ENCODE measurements at regions not wholly inside any gene's neighbourhood (a gene's known extent, or its start where the extent isn't known, plus 50 kb on each side); places are given as distances from the start of the nearest gene placed in this dataset.
"Not testable (repeated sequence)": the region's sequence is repeated elsewhere in the genome, so short reads cannot be mapped to it uniquely, and the experiment has no call there.

DNA sequence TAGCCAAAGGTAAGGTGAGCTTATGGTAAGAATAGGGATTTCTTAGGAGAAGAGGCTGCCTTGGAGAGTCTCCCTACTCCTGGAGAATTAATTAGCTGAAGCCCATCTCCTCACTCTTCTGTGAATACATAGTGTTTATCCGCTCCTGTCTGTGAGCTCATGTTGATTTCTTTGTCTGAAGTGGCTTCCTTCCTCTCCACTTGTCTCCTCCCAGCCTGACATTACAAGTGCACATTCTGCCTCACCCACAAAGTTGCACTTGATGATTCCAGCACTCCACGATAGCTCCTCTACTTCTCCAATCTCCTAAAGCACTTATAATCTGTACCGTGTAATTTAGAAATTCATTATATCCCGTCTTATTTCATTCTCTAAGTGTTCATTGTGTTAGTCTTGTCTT is 287.2 kb downstream of the QKI start:
- TF ChIP-seq, protein P1, sequence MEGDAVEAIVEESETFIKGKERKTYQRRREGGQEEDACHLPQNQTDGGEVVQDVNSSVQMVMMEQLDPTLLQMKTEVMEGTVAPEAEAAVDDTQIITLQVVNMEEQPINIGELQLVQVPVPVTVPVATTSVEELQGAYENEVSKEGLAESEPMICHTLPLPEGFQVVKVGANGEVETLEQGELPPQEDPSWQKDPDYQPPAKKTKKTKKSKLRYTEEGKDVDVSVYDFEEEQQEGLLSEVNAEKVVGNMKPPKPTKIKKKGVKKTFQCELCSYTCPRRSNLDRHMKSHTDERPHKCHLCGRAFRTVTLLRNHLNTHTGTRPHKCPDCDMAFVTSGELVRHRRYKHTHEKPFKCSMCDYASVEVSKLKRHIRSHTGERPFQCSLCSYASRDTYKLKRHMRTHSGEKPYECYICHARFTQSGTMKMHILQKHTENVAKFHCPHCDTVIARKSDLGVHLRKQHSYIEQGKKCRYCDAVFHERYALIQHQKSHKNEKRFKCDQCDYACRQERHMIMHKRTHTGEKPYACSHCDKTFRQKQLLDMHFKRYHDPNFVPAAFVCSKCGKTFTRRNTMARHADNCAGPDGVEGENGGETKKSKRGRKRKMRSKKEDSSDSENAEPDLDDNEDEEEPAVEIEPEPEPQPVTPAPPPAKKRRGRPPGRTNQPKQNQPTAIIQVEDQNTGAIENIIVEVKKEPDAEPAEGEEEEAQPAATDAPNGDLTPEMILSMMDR (conservative IDR thresholded peaks at IDR 0.05), result no peak
- no peak overlapping the region for H3K27ac ChIP-seq

DNA sequence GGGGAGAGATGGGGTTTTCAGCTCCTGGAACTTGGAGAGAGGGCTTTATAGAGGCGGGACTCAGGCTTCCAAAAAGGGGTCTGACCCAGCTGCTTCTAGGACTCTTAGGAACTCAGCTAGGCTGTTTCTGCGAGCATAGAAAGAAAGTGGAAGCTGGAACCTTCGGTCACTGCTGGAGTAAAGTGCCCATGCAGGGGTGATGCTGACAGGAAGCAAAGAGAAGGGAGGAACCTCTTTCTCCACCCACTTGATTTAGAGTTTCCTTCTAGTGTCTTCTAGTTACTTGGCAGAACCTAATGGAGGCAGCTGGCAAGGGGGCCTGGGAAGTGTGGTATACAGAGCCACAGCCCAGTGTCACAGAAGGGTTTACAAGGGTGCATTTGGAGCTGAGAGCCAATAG is 283.6 kb downstream of the QKI start:
- TF ChIP-seq, protein P1 (conservative IDR thresholded peaks at IDR 0.05), result no peak
- no peak overlapping the region for H3K27ac ChIP-seq

DNA sequence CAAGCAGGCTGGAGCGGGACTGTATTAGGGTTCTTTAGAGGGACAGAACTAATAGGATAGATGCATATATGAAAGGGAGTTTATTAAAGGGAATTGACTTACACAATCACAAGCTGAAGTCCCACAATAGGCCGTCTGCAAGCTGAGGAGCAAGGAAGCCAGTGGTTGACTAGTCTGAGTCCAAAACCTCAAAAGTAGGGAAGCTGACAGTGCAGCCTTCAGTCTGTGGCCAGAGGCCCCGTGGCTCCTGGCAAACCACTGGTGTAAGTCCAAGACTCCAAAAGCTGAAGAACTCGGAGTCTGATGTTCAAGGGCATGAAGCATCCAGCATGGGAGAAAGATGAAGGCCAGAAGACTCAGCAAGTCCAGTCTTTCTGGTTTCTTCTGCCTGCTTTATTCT is 281.8 kb downstream of the QKI start:
- not testable (repeated sequence) for H3K27ac ChIP-seq

DNA sequence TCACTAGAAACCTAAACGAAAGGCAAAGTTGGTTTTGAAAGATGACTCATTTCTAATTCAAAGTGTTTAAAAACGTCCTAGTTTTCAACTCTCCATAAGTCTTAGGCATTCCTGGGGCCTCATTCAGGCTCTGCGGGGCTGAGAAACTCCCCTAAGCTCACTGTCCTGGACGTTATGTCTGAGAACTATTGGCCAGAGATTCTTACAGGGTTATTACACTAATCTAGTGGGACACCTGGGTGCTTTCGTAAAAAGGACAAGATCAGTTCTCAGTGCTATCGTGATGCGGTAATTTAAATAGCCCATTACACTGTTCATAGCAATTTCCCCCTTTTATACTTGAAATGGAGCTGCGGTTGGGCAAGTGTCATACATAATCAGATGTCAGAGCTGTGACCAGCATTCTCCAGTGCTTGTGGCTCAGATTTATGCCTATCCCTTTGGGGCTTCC is 280.9 kb downstream of the QKI start:
- H3K27ac ChIP-seq, result no peak overlapping the region
- TF ChIP-seq, protein P1 (conservative IDR thresholded peaks at IDR 0.05), result no peak

DNA sequence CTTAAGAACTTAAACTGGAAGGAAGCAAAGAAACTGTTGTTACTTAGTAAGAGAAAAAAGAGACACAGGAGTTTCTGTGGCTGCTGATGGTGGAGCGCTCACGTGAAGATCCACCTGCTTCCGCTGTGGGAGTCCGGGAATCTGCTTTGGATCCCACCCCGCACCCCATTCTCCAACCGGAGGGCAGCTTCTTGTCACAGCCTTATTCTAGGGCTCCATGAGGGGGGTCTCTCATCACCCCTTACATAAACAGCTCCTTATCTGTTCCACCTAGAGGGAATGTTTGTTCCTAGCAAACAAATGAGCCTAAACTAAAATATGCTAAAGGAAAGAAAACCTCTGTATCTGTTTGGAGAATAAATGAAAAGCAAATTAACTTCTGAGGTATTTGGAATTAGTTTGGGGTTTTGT is 280.5 kb downstream of the QKI start:
- H3K27ac ChIP-seq, result no peak overlapping the region
- TF ChIP-seq, protein P1 (conservative IDR thresholded peaks at IDR 0.05), result no peak

DNA sequence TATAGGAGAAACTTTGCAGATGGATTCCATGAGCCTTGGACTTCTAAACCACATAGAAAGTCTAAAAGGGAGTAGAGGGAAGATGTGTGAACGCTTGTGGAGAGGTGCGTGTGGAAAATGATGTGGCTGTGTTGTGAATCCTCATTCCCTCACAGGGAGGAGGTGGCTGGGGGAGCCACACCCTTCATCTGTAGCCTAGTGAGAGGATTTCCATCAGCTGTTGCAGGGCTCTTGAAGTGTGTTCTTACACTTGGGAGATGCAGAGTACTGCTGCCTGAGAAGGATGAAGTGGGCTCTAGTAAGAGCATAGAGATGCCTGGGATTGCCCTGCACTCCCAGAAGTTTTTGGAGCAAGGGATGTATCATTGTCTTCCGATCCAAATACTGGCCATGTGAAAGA is 279.6 kb downstream of the QKI start:
- TF ChIP-seq, protein P1 (conservative IDR thresholded peaks at IDR 0.05), result no peak
- H3K27ac ChIP-seq, result no peak overlapping the region

DNA sequence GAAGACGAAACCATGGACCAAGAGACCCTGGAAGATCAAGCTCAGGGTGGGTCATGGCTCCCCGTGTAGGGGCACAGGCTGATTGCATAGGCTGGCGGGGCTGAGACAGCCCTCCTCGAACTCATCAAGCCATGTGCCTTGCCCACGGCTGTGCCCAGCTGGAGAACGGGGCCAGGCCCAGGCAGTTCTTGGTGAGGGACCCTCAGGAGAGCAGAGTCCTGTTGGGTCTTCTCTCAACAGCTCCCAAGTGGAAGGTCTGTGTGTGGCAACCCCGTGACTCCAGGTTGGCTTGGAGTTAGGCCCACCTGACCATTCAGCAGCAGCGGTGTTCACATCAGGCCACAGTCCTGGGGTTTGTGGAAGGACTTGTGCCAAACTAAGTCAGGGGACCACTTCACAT is 276.5 kb downstream of the QKI start:
- H3K27ac ChIP-seq, result no peak overlapping the region
- TF ChIP-seq, protein P1 (conservative IDR thresholded peaks at IDR 0.05), result no peak

DNA sequence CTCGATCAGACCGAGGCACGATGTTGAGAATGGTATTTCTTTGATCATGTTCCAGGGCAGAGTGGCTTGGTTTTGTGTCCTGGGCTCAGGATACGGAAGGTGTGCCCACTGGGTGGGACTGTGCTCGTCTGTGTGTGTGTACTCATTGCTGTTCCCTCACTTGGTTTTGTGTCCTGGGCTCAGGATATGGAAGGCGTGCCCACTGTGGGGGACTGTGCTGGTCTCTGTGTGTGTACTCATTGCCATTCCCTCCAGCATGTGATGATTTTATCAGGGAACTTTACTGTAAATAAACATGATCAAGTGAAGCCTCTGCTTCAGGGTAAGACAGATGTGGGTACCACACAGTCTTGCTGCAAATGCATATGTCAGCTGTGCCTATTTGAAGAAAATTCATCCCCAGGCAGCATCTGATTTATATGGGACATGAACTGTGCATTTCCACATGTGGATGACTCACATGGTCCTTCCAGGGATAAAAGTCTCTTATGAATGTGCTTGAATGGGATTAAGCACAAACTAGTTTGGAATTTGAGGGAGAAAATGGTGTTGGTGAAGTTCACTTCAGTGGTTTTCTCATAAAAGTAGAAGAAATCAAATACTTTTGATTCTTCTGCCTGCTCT is 274.3 kb downstream of the QKI start:
- no peak overlapping the region for H3K27ac ChIP-seq
- TF ChIP-seq, protein P1 (conservative IDR thresholded peaks at IDR 0.05), result no peak
